Activated CD4-positive, alpha-beta T cell treated with anti-CD3 and anti-CD28 coated beads, Interleukin-2, Interleukin-4, amounts not matched to agents 100 ng/mL and 50 ng/mL, durations not matched to agents 16 hours and 8 hours (primary cell): ENCODE measurements at regions not wholly inside any gene's neighbourhood (a gene's known extent, or its start where the extent isn't known, plus 50 kb on each side); places are given as distances from the start of the nearest gene placed in this dataset.
"Not testable (repeated sequence)": the region's sequence is repeated elsewhere in the genome, so short reads cannot be mapped to it uniquely, and the experiment has no call there.

Source experiments
- DNase-seq: peaks from one replicate; pipeline ENCODE4 v3.0.0-alpha.2; 2020; ENCODE audit warnings: low spot score

DNA sequence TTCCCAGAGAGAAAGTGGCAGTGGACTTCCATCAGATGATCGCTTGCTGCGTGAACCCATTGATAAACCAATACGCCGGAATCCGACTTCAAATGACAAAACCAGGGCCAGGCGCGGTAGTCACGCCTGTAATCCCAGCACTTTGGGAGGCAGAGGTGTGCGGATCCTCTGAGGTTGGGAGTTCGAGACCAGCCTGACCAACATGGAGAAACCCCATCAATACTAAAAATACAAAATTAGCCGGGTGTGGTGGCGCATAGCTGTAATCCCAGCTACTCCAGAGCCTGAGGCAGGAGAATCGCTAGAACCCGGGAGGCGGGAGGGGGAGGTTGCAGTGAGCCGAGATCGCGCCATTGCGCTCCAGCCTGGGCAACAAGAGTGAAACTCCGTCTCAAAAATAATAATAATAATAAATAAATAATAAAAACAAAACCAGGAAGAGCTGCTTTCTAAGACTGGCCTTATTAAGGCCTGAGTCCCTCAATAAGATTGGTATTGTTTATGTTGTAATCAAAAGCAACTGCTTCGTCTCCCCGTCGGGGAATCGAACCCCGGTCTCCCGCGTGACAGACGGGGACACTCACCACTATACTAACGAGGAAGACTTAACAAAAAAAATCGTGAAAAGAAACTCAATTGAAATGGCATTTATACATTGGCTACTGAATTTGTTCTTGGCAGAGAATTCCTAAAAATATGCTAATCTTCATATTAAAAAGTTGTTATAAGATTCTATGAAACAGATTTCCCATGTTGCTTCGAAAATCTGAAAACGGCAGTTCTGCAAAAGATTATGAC is 110.2 kb upstream of the ZNF184 start:
- peak; percentile 84 for DNase-seq

- DNase-seq = no peak
These were observed 107.1 kb upstream of the ZNF184 start for GRCh38 chr6:27579973-27580372.

- no peak for DNase-seq
These were observed 105.0 kb upstream of the ZNF184 start for GRCh38 chr6:27577922-27578321.

GRCh38 chr6:27575594-27576361 is 102.9 kb upstream of the ZNF184 start:
- peak; percentile 62 for DNase-seq

GRCh38 chr6:27568226-27568897 is 95.5 kb upstream of the ZNF184 start:
- DNase-seq = no peak

DNA sequence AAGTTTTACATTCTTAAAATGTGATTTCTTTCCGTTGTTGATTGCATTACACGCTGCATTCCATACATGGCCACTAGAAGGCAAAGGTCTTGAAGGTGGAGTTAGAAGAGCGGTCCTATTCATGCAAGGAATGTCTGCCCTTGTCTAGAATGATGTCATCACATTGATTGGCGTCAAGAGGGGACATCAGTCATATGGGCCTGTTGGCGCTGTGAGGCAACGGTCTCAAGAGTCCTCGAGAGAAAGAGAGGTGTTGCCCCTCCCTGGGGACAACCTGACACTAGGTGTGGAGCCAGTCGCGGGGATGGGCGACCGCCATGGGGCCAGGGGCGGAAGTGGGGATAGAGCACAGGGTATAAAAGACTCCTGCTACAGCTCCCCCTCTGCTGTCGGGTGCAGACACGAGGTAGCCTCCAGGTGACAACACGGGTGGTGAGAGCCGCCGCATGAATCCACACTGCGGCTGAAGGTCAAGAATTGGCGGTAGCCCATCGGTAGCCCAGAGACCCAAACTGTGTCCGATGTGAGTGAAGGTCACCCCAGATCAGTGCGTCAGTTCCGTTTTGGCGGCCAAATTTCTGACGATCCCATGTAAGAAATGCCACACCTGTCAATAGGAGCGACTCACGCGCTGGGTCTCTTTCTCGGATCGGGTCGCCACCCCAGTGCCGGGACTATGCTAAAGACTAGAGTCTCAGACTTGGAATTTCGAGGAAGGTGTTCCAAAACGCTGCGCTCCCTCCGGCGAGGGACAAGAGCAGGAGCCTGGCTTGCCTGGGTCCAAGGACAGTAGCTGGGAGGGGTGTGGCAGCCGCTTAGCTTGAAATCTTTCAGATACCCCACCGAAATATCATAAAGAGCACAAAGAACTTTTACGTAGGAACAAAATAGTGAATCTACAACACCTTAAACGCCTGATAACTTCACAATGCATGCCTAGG is 93.2 kb upstream of the ZNF184 start:
- no peak for DNase-seq

DNA sequence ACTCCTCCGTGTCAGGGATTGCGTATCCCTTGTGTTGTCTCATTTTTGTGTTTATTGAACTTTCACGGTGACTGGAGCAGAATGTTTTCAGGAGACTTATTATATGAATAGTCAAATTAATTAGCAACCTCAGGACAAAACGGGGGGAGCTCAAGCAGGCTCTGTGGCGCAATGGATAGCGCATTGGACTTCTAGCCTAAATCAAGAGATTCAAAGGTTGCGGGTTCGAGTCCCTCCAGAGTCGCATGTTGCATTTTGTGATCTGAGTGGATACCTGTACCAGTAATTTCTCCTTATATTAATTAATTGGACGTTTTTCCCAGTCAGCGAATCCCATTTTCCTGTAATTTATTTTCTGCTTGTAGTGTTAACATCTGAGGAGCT is 89.1 kb upstream of the ZNF184 start:
- DNase-seq = peak; percentile 52

DNA sequence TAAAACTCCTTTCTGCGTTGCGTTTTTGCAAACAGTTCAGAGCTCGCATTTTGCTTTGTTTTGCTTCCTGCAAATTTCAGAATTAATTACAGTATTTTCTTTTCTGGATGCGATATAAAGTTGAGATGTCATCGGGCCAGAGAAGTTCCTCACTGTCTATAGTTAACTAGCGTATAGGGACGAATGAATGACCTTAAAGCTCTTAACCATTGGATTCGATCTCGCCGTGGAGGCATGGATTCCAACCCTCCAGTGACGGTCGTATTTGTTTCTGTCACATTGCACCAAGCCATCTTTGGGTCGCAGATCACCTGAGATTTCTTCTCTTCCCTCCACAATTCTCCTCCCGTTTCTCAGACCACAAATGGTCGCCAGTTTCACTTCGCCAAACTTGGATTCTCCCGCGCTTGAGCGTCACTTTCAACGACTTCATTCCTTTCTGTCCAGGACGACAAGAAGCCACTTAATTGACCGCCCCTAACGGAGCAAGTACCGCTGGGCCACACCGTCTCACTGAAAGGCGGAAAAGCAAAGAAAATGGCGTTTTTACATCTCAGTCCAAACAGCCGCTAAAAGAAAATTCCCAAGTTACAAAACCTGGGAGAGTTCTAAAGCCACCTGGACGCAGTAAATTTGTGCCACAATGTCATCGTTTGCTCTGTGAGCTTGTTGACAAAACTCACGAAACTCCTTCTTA is 85.3 kb upstream of the ZNF184 start:
- no peak for DNase-seq

- no peak for DNase-seq
These were observed 83.5 kb upstream of the ZNF184 start for GRCh38 chr6:27556406-27556805.

DNA sequence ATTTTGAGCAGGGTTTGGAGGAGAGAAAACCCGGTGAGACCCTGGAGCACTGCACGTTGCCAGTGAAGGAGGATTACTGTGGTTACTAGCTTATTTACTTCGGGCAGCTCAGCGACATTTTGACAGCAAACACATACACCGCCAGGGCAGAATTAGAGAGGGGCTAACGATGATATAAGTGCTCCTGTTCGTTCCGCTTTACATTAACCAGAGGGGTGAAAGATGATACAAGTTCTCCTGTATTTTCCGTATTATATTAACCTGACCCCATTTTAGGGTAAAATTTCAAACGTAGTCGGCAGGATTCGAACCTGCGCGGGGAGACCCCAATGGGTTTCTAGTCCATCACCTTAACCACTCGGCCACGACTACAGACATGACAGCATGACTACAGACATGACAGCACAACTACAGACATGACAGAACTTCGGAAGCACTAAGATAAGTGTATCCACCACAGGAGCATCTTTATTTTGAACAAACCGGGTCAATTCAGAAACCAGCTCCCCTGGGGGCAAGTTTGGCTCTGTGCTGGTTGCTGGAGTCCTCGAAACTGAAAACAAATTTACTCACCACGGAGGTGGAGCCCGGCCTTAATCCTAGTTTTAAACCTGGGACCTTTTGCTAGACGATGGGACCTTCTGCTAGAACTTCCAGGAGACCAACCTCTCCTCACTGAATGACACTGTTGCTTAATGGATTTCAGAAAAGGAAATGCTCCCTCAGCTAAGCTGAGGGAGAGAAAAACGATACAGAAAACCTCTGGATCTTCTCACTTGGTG is 80.4 kb upstream of the ZNF184 start:
- DNase-seq = peak; percentile 88

DNA sequence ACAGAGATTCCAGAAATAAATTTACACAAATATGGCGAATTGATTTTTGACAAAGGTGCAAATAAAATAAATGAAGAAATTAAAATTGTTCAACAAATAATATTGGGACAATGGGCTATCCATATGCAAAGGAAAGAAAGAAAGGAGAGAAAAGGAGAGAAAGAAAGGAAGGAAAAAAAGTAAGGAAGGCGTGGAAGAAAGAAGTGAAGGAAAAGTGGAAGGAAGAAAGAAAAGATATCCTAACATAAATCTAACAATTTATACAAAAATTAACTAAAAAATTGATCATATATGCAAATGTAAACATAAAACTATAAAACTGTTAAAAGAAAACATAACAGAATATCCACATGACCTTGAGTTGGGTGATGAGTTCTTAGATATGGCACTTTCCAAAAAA is 78.7 kb upstream of the ZNF184 start:
- no peak for DNase-seq

DNA sequence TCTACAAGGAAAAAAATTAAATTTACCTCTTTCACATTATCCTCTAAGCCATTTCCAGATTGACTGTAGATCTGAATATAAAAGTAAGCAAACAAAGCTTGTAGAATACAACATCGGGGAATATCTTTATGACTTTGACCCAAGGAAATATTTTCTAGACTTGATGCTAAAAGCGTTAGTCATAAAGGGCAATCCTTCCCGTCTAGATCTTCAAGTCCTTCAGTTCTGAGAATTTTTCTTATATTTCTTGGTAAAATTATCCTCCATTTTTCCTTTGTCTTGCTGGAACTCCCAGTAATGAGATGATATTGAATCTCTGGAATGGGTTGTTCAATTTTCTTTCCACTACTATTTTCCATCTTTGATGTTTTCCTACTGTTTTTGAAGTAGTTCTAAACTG is 77.8 kb upstream of the ZNF184 start:
- no peak for DNase-seq

- DNase-seq = not testable (repeated sequence)
These were observed 76.3 kb upstream of the ZNF184 start for GRCh38 chr6:27549241-27549598.

DNA sequence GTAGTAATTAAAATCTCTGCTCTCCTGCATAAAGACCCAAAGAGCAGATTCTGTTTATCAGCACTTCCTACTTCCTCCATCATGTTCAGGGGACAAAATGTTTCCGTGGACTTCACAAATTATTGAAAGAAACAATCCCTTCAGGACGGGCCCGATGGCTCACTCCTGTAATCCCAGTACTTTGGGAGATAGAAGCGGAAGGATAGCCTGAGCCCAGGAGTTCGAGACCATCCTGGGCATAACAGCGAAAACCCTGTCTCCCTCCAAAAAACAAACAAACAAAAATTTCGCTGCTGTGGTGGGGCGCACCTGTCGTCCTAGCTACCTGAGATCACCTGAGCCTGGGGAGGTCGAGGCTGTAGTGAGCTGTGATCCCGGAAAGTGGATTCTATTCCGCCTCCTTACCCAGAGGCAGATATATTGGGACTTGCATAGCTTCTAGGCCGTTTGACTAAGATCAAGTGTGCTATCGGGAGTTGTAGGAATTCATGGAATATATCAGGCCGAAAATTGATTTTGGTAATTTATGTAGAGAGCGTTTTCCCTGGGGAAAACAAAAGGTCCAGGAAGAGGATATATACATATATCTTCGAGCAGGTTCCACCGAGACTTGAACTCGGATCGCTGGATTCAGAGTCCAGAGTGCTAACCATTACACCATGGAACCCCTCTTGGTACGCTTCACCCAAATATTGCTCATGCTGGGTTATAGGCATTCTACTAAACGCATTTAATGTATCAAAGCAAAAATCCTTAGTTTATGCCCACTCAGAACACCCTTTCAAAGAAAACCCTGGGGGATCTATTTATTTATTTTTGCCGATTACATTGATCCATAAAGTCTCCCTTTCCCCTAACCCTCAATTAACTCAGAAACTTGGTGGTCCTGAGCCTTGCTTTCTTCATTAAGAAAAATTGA is 74.5 kb upstream of the ZNF184 start:
- DNase-seq = peak; percentile 87

DNA sequence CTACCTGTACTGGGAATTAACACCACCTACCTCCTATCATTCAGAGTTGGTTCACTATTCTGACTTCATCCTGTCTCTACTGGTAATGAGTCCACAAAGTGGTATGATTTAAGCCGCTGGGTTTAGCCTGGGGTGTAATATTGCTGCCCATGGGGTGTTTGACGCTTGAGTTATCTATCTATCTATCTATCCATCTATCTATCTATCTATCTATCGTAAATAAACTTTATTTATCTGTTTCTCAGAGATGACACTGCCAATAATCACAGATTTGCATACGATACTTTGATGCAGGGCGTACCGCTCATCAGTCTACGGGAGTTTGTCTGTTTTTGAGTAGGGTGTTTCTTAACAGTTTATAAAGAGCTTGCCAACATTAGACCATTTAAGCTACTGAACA is 73.6 kb upstream of the ZNF184 start:
- no peak for DNase-seq

- DNase-seq = peak; percentile 89
These were observed 72.6 kb upstream of the ZNF184 start for GRCh38 chr6:27545271-27546046.

DNA sequence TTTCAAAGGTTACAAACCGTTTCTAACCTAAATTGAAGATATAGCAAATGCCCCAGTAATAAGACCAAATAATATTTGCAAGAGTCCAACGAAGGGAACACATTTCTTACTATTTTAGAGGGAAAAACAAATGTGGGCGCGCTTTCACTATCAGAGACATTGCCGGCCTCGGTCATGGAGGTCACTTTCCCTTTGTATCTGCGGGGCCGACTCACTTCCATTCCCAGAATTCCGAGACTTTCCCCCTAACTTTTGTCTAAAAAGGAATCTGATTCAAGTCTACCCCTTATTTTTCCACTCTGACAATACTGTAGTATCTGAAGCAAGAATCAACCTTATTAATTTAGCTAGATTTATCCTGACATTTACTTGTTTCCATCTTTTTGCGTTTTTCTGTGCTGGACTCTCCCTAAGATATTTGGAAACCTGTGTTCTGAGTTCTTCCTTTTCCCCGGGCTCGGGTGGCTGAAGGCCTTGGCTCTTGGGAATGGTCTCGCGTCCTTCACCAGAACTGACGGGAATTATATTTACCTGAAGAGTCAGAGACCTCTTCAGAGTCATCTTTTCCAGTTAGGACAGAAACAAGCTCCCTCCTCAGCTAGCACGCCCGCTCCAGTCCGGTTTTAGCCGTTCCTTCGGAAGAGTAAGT is 71.8 kb upstream of the ZNF184 start:
- no peak for DNase-seq

GRCh38 chr6:27544135-27544534 is 71.2 kb upstream of the ZNF184 start:
- not testable (repeated sequence) for DNase-seq
